ENCODE measurements at regions not wholly inside any gene's neighbourhood (a gene's known extent, or its start where the extent isn't known, plus 50 kb on each side); places are given as distances from the start of the nearest gene placed in this dataset.

- no peak overlapping the region for H3K4me3 Mint-ChIP-seq (ENCODE audit: unreplicated experiment)
- DNase-seq (ENCODE audit: low spot score) = no peak
- H3K27ac Mint-ChIP-seq (ENCODE audit: unreplicated experiment) = no peak overlapping the region
- TF ChIP-seq, protein P1, sequence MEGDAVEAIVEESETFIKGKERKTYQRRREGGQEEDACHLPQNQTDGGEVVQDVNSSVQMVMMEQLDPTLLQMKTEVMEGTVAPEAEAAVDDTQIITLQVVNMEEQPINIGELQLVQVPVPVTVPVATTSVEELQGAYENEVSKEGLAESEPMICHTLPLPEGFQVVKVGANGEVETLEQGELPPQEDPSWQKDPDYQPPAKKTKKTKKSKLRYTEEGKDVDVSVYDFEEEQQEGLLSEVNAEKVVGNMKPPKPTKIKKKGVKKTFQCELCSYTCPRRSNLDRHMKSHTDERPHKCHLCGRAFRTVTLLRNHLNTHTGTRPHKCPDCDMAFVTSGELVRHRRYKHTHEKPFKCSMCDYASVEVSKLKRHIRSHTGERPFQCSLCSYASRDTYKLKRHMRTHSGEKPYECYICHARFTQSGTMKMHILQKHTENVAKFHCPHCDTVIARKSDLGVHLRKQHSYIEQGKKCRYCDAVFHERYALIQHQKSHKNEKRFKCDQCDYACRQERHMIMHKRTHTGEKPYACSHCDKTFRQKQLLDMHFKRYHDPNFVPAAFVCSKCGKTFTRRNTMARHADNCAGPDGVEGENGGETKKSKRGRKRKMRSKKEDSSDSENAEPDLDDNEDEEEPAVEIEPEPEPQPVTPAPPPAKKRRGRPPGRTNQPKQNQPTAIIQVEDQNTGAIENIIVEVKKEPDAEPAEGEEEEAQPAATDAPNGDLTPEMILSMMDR (IDR thresholded peaks at IDR 0.05) = no peak
- no peaks in the 10 kb centered on the region for H3K4me1 Mint-ChIP-seq (ENCODE audit: low read depth)
- H3K9me3 Mint-ChIP-seq (ENCODE audit: low read depth) = peaks cover 9% of the 10 kb centered on the region
- H3K27me3 Mint-ChIP-seq (ENCODE audit: low read depth) = peaks cover 3% of the 10 kb centered on the region
- no peaks in the 10 kb centered on the region for H3K36me3 Mint-ChIP-seq (ENCODE audit: low read depth)
Measured at GRCh38 chr18:75862458-75862857, 435.0 kb upstream of the SMIM21 start.

DNA sequence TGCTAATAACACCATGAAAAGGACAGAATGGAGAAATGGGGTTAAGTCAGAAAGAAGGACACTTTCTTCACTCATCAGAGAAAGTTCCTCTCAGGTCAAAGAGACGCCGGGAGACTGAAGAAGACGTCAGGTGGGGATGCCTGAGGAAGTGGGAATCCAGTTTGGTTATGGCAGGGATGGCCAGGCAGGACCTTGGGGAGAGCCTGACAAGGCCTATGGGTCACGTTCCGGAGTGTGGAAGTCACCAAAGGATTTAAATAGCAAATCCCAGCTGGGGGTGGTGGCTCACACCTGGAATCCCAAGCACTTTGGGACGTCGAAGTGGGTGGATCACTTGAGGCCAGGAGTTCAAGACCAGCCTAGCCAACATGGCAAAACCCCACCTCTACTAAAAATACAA is 432.7 kb upstream of the SMIM21 start:
- Mint-ChIP-seq H3K36me3 (ENCODE audit: low read depth) (no peaks in the 10 kb centered on the region), H3K9me3 (ENCODE audit: low read depth) (peaks cover 9% of the 10 kb centered on the region), H3K27ac (ENCODE audit: unreplicated experiment) (no peak overlapping the region), H3K27me3 (ENCODE audit: low read depth) (no peaks in the 10 kb centered on the region), H3K4me1 (ENCODE audit: low read depth) (no peaks in the 10 kb centered on the region), H3K4me3 (ENCODE audit: unreplicated experiment) (no peak overlapping the region)
- DNase-seq (ENCODE audit: low spot score) = no peak
- TF ChIP-seq, protein P1 (IDR thresholded peaks at IDR 0.05) = no peak

DNA sequence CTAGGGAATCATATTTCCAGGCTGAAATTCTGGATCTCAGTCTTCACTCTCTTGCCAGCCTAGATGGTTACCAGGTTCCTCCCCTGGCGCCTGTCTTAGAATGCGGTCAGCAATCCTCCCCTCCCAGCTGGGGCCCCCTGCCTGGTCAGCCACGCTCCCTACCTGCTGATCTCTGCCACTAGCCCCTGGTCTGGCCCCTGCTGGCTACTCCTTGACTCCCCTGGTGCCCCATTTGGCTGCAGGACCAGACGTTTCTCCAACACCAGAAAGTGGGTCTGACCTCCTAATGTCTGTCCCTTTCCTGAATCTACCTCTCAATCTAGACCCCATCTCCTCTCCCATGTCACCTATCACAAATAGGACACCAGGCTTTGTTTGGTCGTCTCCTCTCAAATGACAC is 432.0 kb upstream of the SMIM21 start:
- Mint-ChIP-seq H3K4me1 (ENCODE audit: low read depth) (no peaks in the 10 kb centered on the region), H3K4me3 (ENCODE audit: unreplicated experiment) (no peak overlapping the region), H3K27ac (ENCODE audit: unreplicated experiment) (no peak overlapping the region), H3K36me3 (ENCODE audit: low read depth) (no peaks in the 10 kb centered on the region), H3K9me3 (ENCODE audit: low read depth) (peaks cover 9% of the 10 kb centered on the region), H3K27me3 (ENCODE audit: low read depth) (no peaks in the 10 kb centered on the region)
- DNase-seq (ENCODE audit: low spot score) = no peak
- TF ChIP-seq, protein P1 (IDR thresholded peaks at IDR 0.05) = no peak

DNA sequence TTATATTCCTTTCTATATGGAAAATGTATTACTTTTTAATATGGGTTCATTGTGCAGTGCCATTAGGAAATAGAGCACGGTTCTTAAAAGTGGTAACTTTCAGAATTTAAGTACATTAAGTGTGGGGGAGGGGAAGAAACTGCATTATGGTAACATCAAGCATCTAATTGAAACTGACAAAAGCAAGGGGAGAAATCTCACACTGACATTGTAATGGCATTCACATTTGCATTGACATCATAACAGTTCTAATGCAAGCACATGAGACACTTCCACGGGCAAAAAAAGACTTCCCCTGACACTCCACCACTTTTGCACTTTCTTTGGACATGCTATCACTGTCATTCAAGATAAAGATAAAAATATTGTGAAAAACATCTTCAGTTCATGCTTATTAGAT is 431.3 kb upstream of the SMIM21 start:
- H3K36me3 Mint-ChIP-seq (ENCODE audit: low read depth) = no peaks in the 10 kb centered on the region
- TF ChIP-seq, protein P1 (IDR thresholded peaks at IDR 0.05) = no peak
- H3K27ac Mint-ChIP-seq (ENCODE audit: unreplicated experiment) = no peak overlapping the region
- no peak overlapping the region for H3K4me3 Mint-ChIP-seq (ENCODE audit: unreplicated experiment)
- H3K4me1 Mint-ChIP-seq (ENCODE audit: low read depth) = no peaks in the 10 kb centered on the region
- DNase-seq (ENCODE audit: low spot score) = no peak
- H3K27me3 Mint-ChIP-seq (ENCODE audit: low read depth) = no peaks in the 10 kb centered on the region
- peaks cover 9% of the 10 kb centered on the region for H3K9me3 Mint-ChIP-seq (ENCODE audit: low read depth)

- DNase-seq (ENCODE audit: low spot score) = no peak
- no peaks in the 10 kb centered on the region for H3K27me3 Mint-ChIP-seq (ENCODE audit: low read depth)
- H3K36me3 Mint-ChIP-seq (ENCODE audit: low read depth) = no peaks in the 10 kb centered on the region
- H3K4me3 Mint-ChIP-seq (ENCODE audit: unreplicated experiment) = no peak overlapping the region
- peaks cover 6% of the 10 kb centered on the region for H3K9me3 Mint-ChIP-seq (ENCODE audit: low read depth)
- H3K4me1 Mint-ChIP-seq (ENCODE audit: low read depth) = no peaks in the 10 kb centered on the region
- no peak overlapping the region for H3K27ac Mint-ChIP-seq (ENCODE audit: unreplicated experiment)
- TF ChIP-seq, protein P1 (IDR thresholded peaks at IDR 0.05) = no peak
Measured at GRCh38 chr18:75857558-75857957, 430.1 kb upstream of the SMIM21 start.
